Astrocyte (in vitro differentiated cells and primary cell): ENCODE measurements at regions not wholly inside any gene's neighbourhood (a gene's known extent, or its start where the extent isn't known, plus 50 kb on each side); places are given as distances from the start of the nearest gene placed in this dataset.

Experiments
- DNase-seq: peaks from one replicate; pipeline ENCODE4 v3.0.0-alpha.2; 2010; ENCODE audit warnings: low read depth
- FAIRE-seq: peaks from 2 replicates; lab custom pipeline; 2011; peaks lifted over from hg19 to GRCh38; lab: Jason Lieb, UNC
- H2AFZ ChIP-seq: 2 replicates; pipeline ENCODE4 v1.6.0; 2012; ENCODE audit warnings: low read depth, low read length, inconsistent platforms
- H3K27ac ChIP-seq: 2 replicates; pipeline ENCODE4 v1.5.1; 2011; ENCODE audit warnings: low read depth, low read length, inconsistent platforms
- H3K27me3 ChIP-seq: 2 replicates; pipeline ENCODE4 v1.6.0; 2011; ENCODE audit warnings: low read length, inconsistent platforms; ENCODE audit not compliant: insufficient read depth
- H3K36me3 ChIP-seq: 2 replicates; pipeline ENCODE4 v1.5.1; 2011; ENCODE audit warnings: low read length, inconsistent platforms; ENCODE audit not compliant: insufficient read depth
- H3K4me1 ChIP-seq: 2 replicates; pipeline ENCODE4 v1.5.1; 2011; ENCODE audit warnings: low read length, inconsistent platforms; ENCODE audit not compliant: insufficient read depth
- H3K4me2 ChIP-seq: 2 replicates; pipeline ENCODE4 v1.6.0; 2012; ENCODE audit warnings: low read length, inconsistent platforms
- H3K4me3 ChIP-seq: 2 replicates; pipeline ENCODE4 v1.5.1; 2011; ENCODE audit warnings: low read depth, mild to moderate bottlenecking, low read length, inconsistent platforms; ENCODE audit not compliant: insufficient read depth
- H3K79me2 ChIP-seq: 2 replicates; pipeline ENCODE4 v1.6.0; 2012; ENCODE audit warnings: mild to moderate bottlenecking, low read length, inconsistent platforms; ENCODE audit not compliant: insufficient read depth
- H3K9ac ChIP-seq: 2 replicates; pipeline ENCODE4 v1.6.0; 2012; ENCODE audit warnings: mild to moderate bottlenecking, low read length, inconsistent platforms
- H3K9me3 ChIP-seq: 2 replicates; pipeline ENCODE4 v1.5.1; 2012; ENCODE audit warnings: low read depth, mild to moderate bottlenecking, low read length, inconsistent platforms; ENCODE audit not compliant: insufficient read depth
- H4K20me1 ChIP-seq: 2 replicates; pipeline ENCODE4 v1.6.0; 2012; ENCODE audit warnings: low read length, inconsistent platforms; ENCODE audit not compliant: insufficient read depth
- H3K27ac Mint-ChIP-seq: one replicate; pipeline ENCODE4 v1.8.0; 2021; ENCODE audit warnings: mild to moderate bottlenecking, mixed read lengths; ENCODE audit not compliant: unreplicated experiment
- H3K27me3 Mint-ChIP-seq: one replicate; pipeline ENCODE4 v1.8.0; 2021; ENCODE audit warnings: low read depth, mixed read lengths; ENCODE audit not compliant: unreplicated experiment
- H3K36me3 Mint-ChIP-seq: one replicate; pipeline ENCODE4 v1.8.0; 2021; ENCODE audit warnings: low read depth, mixed read lengths; ENCODE audit not compliant: unreplicated experiment
- H3K4me1 Mint-ChIP-seq: one replicate; pipeline ENCODE4 v1.8.0; 2021; ENCODE audit warnings: low read depth, mixed read lengths; ENCODE audit not compliant: unreplicated experiment
- H3K4me3 Mint-ChIP-seq: one replicate; pipeline ENCODE4 v1.8.0; 2021; ENCODE audit warnings: mild to moderate bottlenecking, moderate library complexity, mixed read lengths; ENCODE audit not compliant: unreplicated experiment
- H3K9me3 Mint-ChIP-seq: one replicate; pipeline ENCODE4 v1.8.0; 2021; ENCODE audit warnings: mild to moderate bottlenecking, mixed read lengths; ENCODE audit not compliant: unreplicated experiment
- EZH2 ChIP-seq: IDR thresholded peaks from 2 replicates; pipeline ENCODE4 v1.6.1; 2012; ENCODE audit warnings: mild to moderate bottlenecking, low read length, inconsistent platforms; ENCODE audit not compliant: insufficient read depth
- TF ChIP-seq, protein P1 (sequence below): IDR thresholded peaks from 2 replicates; pipeline ENCODE4 v1.5.1; 2011; ENCODE audit warnings: low read depth, mild to moderate bottlenecking, inconsistent platforms, low read length, moderate library complexity; ENCODE audit not compliant: insufficient read depth

- Histone ChIP-seq H3K4me1 (peaks cover 11% of the 10 kb centered on the region), H2AFZ (no peak overlapping the region), H3K27ac (no peak overlapping the region), H3K4me3 (no peak overlapping the region), H3K36me3 (no peaks in the 10 kb centered on the region), H3K27me3 (no peaks in the 10 kb centered on the region), H3K4me2 (no peak overlapping the region), H3K79me2 (no peaks in the 10 kb centered on the region), H3K9me3 (no peaks in the 10 kb centered on the region), H4K20me1 (no peaks in the 10 kb centered on the region), H3K9ac (no peak overlapping the region)
- Mint-ChIP-seq H3K27ac (no peak overlapping the region), H3K9me3 (no peaks in the 10 kb centered on the region), H3K27me3 (peaks cover 10% of the 10 kb centered on the region), H3K4me3 (no peak overlapping the region), H3K4me1 (peaks cover 8% of the 10 kb centered on the region), H3K36me3 (no peaks in the 10 kb centered on the region)
- DNase-seq = no peak
- FAIRE-seq = no peak
- TF ChIP-seq, protein P1, sequence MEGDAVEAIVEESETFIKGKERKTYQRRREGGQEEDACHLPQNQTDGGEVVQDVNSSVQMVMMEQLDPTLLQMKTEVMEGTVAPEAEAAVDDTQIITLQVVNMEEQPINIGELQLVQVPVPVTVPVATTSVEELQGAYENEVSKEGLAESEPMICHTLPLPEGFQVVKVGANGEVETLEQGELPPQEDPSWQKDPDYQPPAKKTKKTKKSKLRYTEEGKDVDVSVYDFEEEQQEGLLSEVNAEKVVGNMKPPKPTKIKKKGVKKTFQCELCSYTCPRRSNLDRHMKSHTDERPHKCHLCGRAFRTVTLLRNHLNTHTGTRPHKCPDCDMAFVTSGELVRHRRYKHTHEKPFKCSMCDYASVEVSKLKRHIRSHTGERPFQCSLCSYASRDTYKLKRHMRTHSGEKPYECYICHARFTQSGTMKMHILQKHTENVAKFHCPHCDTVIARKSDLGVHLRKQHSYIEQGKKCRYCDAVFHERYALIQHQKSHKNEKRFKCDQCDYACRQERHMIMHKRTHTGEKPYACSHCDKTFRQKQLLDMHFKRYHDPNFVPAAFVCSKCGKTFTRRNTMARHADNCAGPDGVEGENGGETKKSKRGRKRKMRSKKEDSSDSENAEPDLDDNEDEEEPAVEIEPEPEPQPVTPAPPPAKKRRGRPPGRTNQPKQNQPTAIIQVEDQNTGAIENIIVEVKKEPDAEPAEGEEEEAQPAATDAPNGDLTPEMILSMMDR = no peak
- no peak for TF ChIP-seq EZH2
These were observed 203.6 kb upstream of the MAMLD1 start for GRCh38 chrX:150159537-150159936.

- H3K27ac ChIP-seq = no peak overlapping the region
- H3K4me1 ChIP-seq = peaks cover 5% of the 10 kb centered on the region
- H3K9ac ChIP-seq = no peak overlapping the region
- TF ChIP-seq EZH2 = no peak
- TF ChIP-seq, protein P1 = no peak
- DNase-seq (no peak), FAIRE-seq (no peak)
- Mint-ChIP-seq H3K9me3 (no peaks in the 10 kb centered on the region), H3K4me1 (peaks cover 4% of the 10 kb centered on the region), H3K36me3 (no peaks in the 10 kb centered on the region), H3K4me3 (no peak overlapping the region), H3K27ac (no peak overlapping the region), H3K27me3 (peaks cover 10% of the 10 kb centered on the region)
- no peaks in the 10 kb centered on the region for H3K36me3 ChIP-seq
- no peaks in the 10 kb centered on the region for H3K9me3 ChIP-seq
- no peaks in the 10 kb centered on the region for H4K20me1 ChIP-seq
- H2AFZ ChIP-seq = no peak overlapping the region
- H3K4me3 ChIP-seq = no peak overlapping the region
- H3K79me2 ChIP-seq = no peaks in the 10 kb centered on the region
- H3K4me2 ChIP-seq = no peak overlapping the region
- no peaks in the 10 kb centered on the region for H3K27me3 ChIP-seq
These were observed 202.5 kb upstream of the MAMLD1 start for GRCh38 chrX:150160656-150161055.

DNA sequence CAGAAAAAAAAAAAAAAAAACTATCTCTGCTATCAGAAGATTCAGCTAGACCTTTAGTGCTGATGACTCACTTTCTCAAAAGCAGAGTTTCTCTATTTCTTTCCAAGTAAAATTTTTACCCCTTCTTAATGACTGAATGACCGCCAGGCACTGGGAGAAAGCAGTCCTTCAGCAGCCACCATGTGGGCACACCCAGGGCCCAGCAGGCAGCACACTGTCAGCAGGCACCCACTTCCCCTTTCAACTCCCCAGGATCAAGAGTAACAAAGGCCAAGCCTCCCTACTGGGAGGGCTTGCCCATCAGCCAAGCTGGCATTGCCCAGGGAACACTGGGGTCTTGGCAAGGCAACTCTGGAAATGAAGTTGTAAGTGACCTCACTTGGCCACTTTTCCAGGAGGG, 201.9 kb upstream of the MAMLD1 start:
- Histone ChIP-seq H3K4me1 (no peaks in the 10 kb centered on the region), H3K4me2 (no peak overlapping the region), H3K9me3 (no peaks in the 10 kb centered on the region), H4K20me1 (no peaks in the 10 kb centered on the region), H3K4me3 (no peak overlapping the region), H3K27ac (no peak overlapping the region), H3K79me2 (no peaks in the 10 kb centered on the region), H3K36me3 (no peaks in the 10 kb centered on the region), H2AFZ (no peak overlapping the region), H3K9ac (no peak overlapping the region), H3K27me3 (no peaks in the 10 kb centered on the region)
- Mint-ChIP-seq H3K27me3 (peaks cover 10% of the 10 kb centered on the region), H3K9me3 (no peaks in the 10 kb centered on the region), H3K4me3 (no peak overlapping the region), H3K36me3 (no peaks in the 10 kb centered on the region), H3K4me1 (peaks cover 4% of the 10 kb centered on the region), H3K27ac (no peak overlapping the region)
- DNase-seq (no peak), FAIRE-seq (no peak)
- TF ChIP-seq EZH2 = no peak
- TF ChIP-seq, protein P1 = no peak
